LHCN-M2 (cell line): ENCODE measurements at regions not wholly inside any gene's neighbourhood (a gene's known extent, or its start where the extent isn't known, plus 50 kb on each side); places are given as distances from the start of the nearest gene placed in this dataset.
"Not testable (repeated sequence)": the region's sequence is repeated elsewhere in the genome, so short reads cannot be mapped to it uniquely, and the experiment has no call there.

Source experiments
- DNase-seq: peaks from one replicate; pipeline ENCODE4 v3.0.0-alpha.2; 2012; ENCODE audit warnings: low read depth

DNA sequence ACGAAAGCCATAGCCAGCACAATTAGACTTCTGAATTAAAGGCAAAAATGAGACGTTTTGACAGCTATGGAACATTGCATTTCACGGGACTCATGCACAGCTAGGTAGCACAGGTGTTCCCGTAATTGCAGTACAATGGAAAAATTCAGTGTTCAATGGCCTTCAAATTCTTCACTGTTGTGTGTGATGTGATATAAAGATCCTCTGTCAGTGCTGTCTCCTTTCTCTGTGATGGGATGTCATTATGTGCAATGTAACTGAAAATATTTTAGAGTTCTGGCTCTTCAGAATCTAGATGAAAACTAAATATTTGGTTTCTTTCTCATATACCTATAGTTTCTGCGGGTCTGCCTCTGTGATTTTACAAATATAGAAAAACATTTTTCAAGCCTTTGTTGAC is 1599.7 kb downstream of the MRPL39 start:
- no peak for DNase-seq

DNA sequence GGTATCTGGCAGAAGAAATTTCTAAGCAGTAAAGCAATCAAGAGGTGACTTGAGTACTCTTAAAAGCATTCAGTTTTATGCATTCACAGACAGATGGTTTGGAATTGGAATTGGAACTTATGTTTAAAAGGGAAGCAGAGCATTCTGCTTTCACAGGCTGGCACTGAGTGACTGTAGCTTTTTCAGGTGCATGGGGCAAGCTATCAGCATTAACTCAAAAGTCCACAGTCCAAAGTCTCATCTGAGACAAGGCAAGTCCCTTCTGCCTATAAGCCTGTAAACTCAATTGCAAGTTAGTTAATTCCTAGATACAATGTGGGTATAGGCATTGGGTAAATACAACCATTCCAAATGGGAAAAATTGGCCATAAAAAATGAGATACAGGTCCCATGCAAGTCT is 1620.3 kb downstream of the MRPL39 start:
- no peak for DNase-seq

DNA sequence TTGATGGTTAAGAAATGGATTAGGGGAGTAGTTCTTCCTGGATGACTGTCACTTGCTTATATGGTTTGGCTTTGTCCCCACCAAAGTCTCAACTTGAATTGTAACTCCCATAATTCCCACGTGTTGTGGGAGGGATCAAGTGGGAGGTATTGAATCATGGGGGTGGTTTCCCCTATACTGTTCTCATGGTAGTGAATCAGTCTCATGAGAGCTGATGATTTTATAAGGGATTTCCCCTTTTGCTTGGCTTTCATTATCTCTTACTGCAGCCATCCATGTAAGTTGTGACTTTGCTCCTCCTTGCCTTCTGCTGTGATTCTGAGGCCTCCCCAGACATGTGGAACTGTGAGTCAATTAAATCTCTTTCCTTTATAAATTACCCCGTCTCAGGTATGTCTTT is 1621.1 kb downstream of the MRPL39 start:
- DNase-seq: no peak

DNA sequence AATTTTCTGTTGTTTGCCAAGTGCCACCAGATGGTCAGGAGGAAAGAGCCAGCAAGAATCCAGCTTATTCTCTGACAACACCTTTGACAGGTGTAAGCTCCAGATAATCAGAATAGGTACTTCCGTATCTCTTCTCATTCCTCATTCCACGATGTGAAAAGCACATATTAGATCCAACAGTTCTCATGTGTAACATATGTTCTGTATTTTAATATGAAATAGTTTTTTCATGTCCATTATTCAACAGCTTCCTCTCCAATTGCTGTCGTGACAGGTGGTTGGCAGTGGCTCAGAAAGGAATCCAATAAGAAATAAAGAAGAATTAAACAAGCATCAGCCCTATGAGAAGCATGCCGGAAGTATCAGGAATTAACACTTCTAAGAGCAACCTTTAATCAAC is 1624.7 kb downstream of the MRPL39 start:
- DNase-seq: no peak

DNA sequence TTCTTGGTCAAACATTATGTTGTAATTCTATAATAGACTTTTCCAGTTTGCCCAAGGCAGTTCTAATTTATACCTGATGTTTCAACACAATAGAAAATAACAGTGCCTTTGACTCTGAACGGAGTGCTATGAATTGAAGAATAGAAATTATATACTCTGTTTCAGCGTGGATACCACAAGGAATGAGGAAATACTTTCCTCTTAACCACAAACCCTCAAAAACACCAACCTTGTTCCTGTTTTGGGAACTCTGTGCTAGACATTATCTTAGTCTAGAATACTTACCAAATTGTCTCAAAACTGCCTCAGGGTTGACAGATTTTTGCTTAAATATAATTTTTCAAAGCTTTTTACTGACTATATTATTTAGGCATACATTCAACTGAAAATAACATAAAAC is 1629.3 kb downstream of the MRPL39 start:
- no peak for DNase-seq

DNA sequence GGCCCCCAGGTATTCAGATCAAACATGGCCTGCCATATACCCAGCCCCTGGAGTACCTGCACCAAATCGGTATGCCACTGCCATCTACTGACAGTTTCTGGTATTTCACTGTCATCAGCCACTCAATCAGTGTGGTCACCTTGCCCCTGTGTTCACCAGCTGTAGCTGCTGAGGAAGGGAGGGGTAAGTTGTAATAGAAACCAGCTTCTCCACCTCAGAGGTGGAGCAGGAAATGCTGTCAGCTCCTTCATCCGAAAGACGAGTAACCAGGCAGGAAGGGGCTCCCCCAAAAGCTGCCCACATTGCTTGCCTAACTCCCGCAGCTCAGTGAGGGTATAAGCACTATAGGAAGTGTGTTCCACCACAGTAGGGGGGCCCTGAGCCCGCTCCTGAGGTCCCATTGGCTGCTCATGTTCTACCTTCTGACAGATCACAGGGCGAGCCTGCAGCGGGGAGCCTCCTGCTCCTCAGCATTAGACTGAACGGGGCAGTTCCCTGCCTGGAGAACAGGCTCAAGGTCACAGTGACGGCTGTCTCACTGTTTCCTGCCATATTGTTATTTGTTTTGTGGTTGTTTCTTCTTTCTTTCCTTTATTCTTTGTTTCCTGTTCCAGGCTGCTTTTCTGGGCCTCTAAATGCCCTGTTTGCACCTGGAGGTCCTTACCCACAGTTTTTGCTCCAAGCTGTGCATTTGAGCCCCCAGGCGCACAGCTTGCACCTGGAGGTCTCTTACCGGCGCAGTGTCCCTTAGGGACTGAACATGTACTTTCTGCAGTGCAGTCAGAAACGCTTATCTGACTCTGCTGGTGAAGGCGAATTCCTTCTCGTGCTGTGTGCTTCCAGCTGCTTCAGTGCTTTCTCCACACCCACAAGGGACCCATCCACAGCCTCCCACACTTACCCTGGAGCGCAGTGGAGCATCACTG is 1638.3 kb downstream of the MRPL39 start:
- DNase-seq: no peak

DNA sequence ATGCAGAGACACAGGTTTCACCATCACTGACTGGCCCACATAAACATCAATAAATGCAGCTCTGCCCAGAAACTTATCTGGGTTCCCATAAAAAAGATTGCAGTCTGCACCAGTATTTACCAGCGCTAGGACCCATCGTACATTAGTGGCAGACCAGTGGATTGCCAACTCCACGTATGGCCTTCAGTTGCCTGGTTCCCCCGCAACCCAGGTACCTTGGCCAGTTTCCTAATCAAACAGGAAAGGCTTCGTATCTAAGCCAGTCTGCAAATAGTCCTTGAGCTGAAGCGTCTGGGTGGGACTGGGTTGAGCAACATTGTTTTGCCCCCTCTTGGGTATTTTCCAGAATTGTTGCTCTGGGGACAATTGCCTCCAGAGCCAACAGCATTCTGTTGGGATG is 1639.3 kb downstream of the MRPL39 start:
- no peak for DNase-seq

DNA sequence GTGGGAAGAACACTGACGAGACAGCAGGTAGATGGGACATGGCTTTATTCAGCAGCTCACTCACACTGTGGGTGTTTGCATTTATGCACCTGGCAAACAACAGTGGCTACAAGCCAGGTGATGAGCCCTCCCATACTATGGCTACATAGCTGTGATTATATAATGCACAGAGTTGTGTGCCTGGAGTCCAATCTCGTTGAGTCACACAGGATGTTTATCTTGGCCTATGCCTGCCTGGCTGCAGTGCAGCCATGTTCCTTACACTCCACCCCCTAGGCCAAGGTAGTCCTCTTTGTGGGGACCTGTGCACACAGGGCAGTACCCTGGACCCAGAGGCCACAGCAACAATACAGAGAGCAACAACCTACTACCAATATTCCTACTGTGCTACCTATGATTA is 1643.8 kb downstream of the MRPL39 start:
- no peak for DNase-seq

DNA sequence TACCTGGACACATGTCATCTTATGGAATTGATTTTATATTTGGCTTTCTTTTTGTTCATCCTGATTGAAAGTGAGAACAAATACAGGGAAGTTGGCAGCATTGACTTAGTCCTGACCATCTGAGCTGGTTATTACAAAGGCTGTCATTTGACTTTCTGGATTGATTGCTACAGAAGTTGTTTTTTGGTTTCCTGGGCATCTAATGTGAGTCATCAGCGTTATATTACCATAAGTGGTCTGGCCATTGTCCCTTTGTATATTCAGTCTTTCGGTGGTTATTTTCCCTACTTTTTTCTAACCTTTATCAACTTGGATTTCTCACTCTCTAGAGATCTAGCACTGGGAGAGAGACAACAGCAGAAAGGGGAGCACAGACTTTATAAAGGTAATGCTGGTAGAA is 1646.5 kb downstream of the MRPL39 start:
- DNase-seq: no peak

DNA sequence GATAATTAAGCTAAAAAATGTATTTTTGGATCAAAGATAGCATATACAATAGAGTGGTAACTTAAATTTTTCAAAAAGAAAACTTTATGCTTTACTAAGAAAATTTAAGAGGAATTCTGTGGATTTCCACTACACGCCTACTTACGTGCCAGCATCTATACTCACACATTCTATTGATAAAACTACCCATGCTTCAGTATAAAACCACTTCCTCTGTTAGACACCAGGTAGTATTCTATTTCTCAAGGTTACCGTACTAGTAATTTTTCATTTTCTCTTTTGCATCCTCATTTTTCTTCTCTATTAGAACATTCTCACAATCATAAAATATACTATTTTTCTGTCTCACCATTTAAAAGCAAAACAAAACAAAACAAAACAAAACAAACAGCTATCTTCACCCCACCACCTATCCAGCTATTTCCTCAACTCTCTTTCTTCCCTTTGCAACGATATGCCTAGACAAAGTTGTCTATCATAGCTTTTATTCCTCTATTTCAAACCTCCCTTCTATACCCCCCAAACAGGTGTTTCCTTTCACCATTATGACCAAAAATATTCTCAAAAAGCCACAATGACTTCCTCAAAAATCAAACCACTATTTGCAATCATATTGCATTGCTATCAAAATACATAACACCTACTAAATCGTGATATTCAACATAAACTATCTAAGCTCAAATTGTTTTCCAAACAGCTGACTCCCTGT is 1652.0 kb downstream of the MRPL39 start:
- no peak for DNase-seq

DNA sequence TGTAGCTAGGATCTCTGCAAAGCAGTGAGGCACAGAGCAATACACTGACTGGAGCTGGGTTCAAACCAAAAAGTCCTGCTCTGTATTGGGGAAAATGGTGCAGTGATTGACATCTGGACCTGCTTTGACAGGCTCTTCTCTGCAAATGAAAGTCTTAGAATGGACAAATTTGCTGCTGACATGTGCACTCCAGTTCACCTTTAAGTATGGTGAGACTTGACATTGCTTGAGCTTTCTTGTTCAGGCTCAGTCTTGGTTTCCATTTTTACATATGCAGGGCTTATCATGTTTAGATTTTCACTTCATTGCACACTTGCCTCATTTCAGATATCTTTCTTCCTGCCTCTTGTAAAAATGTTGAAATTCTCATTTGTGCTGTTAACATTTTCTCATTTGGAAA is 1655.0 kb downstream of the MRPL39 start:
- no peak for DNase-seq

DNA sequence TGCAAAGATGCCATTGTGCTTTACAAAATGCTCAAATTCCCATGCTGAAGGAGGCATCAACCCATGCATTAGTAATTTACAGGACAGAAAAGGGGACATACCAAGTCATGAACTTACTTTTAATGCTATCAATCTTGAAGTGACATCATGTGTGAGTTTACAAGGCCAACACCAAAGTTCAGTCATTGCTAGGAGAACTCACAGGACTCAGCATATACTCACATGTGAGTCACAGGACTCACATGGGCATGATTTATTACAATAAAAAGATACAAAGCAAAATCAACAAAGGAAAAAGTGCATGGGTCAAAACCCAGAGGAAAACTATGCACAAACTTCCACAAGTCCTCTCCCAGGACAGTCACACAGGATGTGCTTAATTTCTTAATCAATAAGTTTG is 1656.0 kb downstream of the MRPL39 start:
- DNase-seq: no peak

DNA sequence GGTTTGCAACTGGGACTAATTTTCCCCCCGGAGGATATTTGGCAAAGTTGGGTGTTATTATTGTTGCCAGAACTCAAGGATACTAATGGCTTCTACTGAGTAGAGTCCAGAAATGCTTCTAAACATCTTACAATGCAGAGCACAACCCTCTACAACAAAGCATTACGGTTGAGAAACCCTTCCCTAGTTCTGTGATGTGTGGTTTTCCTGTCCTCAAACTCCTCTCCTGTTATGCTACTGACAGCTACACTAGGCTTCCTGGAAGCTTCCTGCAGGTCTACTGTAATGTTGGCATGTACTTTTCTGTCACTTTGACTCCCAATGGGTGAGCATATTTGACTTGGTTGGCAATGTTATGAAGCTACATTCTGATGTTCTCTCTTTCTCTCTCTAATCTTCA is 1656.9 kb downstream of the MRPL39 start:
- no peak for DNase-seq

DNA sequence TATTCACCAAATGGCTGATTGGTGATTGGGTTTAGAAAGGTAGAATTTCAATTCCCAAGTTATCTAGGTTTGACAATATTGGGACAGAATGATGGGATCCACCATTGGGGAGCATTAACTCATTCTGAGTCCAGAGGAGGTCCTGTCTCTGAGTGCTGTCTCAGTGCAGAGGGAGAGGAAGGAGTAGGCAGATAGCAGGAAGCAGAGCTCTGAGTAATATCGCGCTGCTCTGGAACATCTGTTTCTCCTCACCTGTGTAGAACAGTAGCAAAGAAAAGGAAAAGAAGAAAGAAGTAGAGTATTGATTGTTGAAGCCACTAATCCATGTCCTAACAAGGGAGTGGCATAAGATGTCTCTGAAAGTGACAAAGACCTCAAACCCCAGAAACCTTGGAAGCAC is 1657.8 kb downstream of the MRPL39 start:
- DNase-seq: no peak

DNA sequence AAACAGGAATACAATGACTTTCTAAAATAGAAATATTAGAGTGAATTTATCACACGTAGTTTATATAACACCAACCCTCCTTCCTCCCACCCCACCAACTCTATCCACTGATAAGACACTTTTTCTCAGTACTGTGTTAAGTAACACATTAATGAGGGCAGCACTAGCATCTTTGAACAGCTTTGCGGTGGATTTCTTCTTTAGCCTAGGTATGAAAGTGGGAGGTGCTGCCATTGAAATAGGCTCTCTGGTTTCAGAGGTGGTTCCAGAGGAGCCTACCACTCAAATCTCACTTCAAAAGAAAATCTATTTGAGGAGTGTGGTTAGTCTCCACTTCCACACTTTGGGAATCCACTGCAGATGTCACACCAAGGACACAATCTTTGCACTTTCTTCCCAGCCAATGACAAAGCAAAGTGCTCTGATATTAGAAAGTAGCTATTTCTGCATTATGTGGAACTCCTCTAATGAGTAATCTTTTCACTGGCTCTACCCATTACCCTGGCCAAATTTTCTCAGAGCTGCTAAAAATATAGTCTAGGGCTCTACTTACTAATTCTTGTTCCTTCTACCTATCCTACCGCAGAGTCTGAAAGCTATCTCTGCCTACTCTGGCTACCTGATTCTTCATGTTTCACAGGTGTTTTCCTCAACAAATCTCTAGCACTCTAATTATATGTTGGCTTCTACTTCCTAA is 1667.8 kb downstream of the MRPL39 start:
- DNase-seq: no peak

DNA sequence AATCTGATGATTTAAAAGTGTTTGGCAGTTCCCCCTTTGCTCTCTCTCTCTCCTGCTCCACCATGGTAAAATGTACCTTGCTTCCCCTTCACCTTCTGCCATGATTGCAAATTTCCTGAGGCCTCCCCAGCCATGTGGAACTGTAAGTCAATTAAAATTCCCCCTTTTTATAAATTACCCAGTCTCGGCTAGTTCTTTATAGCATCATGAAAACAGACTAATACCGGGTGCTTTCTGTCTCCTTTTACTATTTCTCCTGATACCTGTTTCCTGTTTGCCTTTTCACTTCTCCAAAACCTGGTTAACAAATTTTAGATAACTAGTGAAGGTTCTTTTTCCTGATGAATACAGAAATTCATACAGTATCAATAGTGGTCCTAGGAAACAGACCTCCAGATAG is 1670.3 kb downstream of the MRPL39 start:
- no peak for DNase-seq

DNA sequence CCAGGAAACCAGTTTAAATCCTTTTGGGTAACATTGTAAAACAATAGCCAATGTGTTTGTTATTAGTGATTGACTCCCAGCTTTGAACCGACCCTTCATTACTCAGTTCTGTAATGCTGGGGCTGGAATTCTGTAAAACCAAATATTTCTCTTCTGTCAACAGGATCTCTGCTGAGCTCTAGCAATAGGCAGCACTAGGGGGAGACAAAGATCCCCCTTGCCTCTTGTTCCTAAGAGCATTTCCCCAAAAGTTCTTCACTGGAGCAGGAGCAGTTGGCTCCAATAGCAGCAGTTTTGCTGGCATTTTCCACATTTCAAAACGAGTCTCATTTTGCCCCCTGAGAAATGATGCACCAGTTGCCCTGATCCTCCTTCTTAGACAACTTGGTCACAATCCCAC is 1671.1 kb downstream of the MRPL39 start:
- no peak for DNase-seq

DNA sequence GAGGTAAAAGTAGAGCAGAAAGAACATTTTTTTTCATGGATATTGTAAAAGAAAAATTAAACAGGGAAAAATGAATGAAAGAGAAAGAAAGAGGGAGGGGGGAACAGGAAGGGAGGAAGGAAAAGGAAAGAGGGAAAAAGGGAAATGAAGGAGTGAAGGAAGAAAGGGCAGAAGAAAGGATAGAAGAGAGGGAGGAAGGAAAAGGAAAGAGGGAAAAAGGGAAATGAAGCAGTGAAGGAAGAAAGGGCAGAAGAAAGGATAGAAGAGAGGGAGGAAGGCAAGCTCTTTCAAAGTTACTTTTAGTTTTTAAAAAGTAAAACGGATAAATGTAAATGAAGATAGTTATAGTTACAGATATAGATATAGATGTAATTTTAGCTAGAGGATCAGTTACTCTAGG is 1676.7 kb downstream of the MRPL39 start:
- no peak for DNase-seq

DNA sequence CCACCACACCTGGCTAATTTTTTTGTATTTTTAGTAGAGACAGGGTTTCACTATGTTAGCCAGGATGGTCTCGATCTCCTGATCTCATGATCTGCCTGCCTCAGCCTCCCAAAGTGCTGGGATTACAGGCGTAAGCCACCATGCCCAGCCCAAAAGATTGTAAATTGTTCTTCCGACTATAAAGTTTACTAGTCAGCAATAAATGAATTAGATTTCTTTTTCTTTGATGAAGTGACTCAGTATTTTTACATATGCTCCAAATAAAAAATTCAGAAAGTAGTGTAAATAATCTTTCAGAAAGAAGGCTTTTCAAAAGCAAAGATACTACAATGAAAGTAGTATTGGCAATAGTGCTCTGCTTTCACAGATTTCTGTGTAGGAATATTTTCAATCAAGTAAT is 1680.9 kb downstream of the MRPL39 start:
- DNase-seq: not testable (repeated sequence)

DNA sequence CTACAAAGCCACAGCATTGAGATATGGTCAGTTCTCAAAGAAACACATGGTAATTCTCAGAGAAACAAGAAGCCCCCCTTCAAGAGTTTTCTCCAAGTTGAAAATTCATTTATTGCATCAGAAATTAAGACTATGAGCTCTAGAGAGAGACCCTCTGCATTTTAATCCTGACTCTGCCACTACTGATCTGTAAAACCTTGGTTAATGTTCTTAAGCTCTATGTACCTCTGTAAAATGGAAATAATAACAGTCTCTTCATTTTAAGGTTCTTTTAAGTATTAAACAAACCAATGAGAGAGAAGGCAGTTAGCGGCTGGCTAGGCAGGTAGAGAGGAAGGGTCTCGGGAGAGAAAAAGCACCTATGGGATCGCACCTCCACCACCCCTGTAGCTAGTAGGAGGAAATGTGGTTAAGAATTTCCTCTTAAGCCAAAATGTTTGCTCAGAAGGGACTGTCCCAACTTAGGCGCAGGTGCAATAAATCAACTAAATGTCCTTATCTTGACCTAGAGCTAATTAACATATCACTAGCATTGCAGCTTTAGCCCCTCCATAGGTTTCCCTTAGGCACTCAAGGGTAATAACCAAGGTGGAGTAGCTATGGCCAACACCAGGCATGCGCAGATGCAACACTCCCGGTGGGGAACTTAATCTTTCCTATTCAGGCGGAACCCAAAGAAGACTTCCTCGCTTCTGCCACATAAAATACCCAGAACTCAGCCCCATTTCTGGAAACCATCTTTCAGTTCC is 1685.4 kb downstream of the MRPL39 start:
- no peak for DNase-seq

DNA sequence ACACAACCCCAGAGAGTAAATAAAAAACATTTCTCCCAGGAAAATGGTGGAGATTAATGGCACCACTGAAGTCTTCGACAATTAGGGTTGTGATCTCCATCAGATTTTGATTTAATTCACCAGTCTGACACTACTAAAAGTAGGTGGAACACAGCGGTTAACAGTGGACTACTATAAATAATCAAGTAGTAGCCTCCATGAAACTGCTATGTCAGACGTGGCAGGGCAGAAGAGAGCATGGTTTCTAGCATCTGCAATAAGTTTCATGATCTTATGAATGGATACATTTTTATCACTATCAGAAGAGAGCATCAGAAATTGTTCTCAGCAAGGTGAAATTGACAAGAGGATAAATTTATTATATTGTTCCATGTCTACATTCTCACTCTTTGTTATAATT is 1706.6 kb downstream of the MRPL39 start:
- DNase-seq: no peak

DNA sequence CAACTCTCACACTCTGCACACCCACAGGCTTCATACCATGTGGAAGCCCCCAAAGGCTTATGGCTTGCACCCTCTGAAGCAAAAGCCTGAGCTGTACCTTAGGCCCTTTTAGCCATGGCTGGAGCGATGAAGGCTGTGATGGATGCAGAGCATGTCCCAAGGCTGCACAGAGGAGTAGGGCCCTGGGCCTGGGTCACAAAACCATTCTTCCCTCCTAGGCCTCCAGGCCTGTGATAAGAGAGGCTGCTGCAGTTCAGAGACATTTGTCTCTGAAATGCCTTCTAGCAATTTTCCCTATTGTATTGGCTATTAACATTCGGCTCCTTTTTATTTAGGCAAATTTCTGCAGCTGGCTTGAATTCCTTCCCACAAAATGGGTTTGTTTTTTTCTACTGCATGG is 1707.7 kb downstream of the MRPL39 start:
- DNase-seq: no peak
